ENCODE measurements at regions not wholly inside any gene's neighbourhood (a gene's known extent, or its start where the extent isn't known, plus 50 kb on each side); places are given as distances from the start of the nearest gene placed in this dataset.

- DNase-seq, result no peak
Observed at GRCh38 chr12:116404913-116405611, 127.6 kb upstream of the MED13L start.

GRCh38 chr12:116406529-116406928, 129.0 kb upstream of the MED13L start:
- DNase-seq, result peak; percentile 58

GRCh38 chr12:116408489-116409250, 131.2 kb upstream of the MED13L start:
- no peak for DNase-seq

GRCh38 chr12:116411977-116412376, 134.5 kb upstream of the MED13L start:
- no peak for DNase-seq

GRCh38 chr12:116414891-116415290, 137.4 kb upstream of the MED13L start:
- DNase-seq, result no peak

- DNase-seq, result no peak
Observed at GRCh38 chr12:116415408-116416108, 138.1 kb upstream of the MED13L start.

- no peak for DNase-seq
Observed at GRCh38 chr12:116416166-116416565, 138.7 kb upstream of the MED13L start.

- no peak for DNase-seq
Observed at GRCh38 chr12:116418551-116418950, 140.6 kb upstream of the MAP1LC3B2 start.

- no peak for DNase-seq
Observed at GRCh38 chr12:116420227-116420880, 138.8 kb upstream of the MAP1LC3B2 start.

GRCh38 chr12:116421785-116422538, 137.2 kb upstream of the MAP1LC3B2 start:
- no peak for DNase-seq

GRCh38 chr12:116423094-116423493, 136.1 kb upstream of the MAP1LC3B2 start:
- DNase-seq, result no peak

- no peak for DNase-seq
Observed at GRCh38 chr12:116425256-116426193, 133.7 kb upstream of the MAP1LC3B2 start.

- peak; percentile 68 for DNase-seq
Observed at GRCh38 chr12:116426391-116427136, 132.6 kb upstream of the MAP1LC3B2 start.

GRCh38 chr12:116427200-116427930, 131.8 kb upstream of the MAP1LC3B2 start:
- no peak for DNase-seq

- no peak for DNase-seq
Observed at GRCh38 chr12:116429826-116430360, 129.3 kb upstream of the MAP1LC3B2 start.

- DNase-seq, result no peak
Observed at GRCh38 chr12:116430911-116431565, 128.1 kb upstream of the MAP1LC3B2 start.

- no peak for DNase-seq
Observed at GRCh38 chr12:116431677-116432300, 127.4 kb upstream of the MAP1LC3B2 start.

- no peak for DNase-seq
Observed at GRCh38 chr12:116432314-116432750, 126.8 kb upstream of the MAP1LC3B2 start.
